ENCODE measurements at regions not wholly inside any gene's neighbourhood (a gene's known extent, or its start where the extent isn't known, plus 50 kb on each side); places are given as distances from the start of the nearest gene placed in this dataset.

- TF ChIP-seq CTCF (conservative IDR thresholded peaks at IDR 0.05 in 1 of 2, IDR thresholded peaks at IDR 0.05 in 1 of 2; ENCODE audit: extremely low read depth in 1 of 2, insufficient read depth in 1 of 2, low read depth in 1 of 2, low read length in 2 of 2), result no peak
- no peak for TF ChIP-seq EZH2 (IDR thresholded peaks at IDR 0.05; ENCODE audit: borderline replicate concordance, low read length)
Measured at GRCh38 chr9:31840702-31841101, 543.7 kb upstream of the ACO1 start.

Measured in mammary epithelial cell (primary cell).